Epidermal melanocyte (primary cell): ENCODE measurements at regions not wholly inside any gene's neighbourhood (a gene's known extent, or its start where the extent isn't known, plus 50 kb on each side); places are given as distances from the start of the nearest gene placed in this dataset.
A peak's percentile ranks its signal among the peaks of the same experiment; 100 is the strongest.

Experiments used
- DNase-seq: peaks from one replicate; pipeline ENCODE4 v3.0.0; 2011; ENCODE audit warnings: low spot score; ENCODE audit not compliant: insufficient read length

DNA sequence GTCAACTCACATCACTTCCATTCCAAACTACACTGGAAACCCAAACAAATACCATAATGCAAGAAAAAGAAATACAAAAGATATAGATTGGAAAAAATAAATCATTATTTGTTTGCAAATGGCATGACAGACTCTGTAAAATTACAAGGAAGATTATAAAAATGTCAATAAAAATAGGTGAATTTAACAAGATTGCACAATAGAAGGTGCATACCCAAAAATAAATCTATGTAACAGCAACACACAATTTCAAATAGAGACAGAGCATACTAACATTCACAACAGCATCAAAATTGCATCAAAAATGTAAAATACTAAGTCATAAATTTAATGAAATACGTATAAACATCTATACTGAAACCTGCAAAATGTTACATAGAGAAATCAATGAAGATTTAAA, 1140.0 kb upstream of the GJE1 start:
- DNase-seq = no peak

DNA sequence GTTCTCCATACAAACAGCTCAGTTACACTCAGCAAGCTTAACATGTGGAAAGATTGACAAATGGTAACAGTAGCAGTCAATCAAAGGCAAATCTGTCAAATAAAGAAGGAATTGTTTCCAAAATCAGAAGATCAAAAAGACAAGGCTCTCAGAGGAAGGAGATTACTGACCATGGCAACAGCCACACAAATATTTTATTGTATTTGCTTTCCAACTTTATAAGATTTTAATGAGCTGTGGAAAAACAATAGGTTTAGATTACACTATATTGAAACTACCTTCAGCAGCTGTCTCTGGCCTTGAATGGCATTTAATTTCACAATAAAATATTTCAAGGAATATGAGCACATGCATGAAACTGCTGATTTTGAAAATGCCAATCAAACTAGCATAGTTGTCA, 1143.9 kb upstream of the GJE1 start:
- DNase-seq = no peak

DNA sequence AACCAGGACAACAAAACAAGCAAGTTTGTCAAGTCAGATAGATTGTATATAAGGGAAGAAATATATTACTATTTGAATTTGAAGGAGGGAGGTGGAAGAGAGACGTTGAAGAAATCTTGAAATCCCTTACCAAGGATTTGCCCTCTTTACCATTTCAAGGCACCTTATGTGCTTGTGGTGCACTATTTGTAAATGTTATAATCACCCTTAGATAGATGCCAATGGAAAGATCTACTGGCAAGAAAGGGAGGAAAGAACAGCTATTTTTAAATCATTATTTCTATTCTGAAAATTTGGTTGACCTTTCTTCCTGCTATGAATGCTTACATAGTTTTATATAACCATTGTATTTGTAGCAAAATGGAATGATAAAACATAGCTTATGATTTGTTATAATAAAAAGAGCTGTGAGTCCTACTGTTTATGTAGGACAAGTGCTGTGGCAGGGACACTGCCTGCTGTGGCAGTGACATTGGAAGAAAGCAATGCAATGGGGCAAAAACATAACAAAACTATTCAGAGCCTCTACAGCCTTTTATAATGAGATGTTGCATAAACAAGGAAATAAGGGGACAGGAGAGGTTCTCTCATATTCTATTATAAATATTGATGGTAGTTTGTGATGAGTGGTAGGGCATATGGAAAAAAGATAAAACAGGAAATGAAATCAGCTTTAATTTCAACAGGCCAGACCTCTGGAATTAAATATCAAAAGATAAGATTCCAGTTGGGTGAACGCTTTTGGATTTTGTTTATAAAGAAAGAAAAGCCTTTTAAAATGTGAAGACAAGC, 1145.2 kb upstream of the GJE1 start:
- DNase-seq = no peak

DNA sequence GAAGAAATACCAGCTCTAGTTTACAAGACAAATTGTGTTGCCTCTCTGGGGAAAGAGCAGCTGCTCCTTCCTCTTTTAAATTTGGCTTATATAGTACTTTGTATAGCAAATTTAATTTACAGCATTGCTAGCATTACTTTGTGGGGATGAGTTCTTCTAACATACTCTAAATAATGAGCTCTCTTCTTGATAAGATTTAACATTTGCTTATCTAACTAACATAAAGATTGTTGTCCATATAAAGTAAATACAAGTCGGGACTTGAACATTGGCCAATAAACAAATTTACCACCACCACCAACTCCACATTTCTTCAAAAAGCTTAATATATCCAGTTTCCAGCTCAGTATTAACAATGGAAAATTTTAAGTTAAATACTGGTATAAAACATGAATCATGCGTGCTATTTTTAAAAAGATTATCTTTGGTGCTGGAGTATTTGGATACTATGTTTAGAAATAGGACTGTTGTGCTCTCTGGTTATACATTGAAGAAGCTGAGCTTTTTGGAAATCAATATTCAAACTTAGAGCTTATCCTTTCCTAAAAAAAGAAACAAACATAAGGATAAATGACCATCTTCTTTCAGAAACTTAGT, 1146.9 kb upstream of the GJE1 start:
- no peak for DNase-seq

DNA sequence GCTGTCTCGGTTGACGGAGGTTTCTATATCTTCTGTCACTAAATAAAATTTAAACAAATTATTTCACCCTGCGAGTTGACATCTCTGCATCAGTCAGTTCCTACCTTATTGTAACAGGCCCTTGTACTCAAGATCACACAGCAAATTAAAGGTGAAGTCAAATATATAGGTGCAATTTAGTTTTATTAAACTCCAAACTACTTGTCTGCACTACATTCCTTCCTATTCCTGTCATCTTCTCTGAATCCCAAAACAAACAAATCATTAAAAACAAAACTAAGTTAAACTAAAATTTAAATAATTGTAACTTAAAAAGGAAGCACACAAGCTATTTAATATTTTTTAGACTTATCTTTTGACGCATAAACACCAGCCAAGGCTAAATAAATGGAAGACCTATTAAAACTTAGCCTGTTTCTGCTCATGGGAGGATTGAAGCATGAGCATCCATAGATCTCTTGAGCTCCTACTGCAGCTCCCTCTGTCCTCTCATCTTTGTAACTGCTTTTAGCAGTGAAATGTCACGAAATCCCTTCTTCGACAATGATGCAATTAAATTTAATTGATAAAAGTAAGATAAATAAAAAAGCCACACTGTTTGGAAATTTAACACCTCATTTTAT, 1152.3 kb upstream of the GJE1 start:
- DNase-seq = no peak

DNA sequence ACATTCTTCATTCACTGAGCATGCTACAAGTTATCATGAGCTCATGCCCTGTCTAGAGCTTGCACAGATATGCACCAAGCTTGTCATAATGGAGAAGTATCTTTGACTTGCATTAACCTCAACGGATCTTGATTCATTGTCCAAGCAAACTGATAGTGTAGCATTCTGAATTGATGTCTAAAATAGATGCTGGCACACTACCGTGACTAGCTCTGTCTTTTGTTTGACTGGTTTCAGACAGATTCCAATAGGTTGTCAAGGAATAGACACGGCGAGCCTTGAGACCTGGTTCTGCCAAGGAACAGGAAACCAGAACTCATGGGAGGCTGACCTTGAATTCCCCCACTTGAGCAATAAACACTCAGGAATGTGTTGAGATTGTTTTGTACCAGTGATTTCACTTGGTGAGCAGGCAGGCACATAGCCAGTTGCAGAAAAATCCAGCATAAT, 1153.1 kb upstream of the GJE1 start:
- DNase-seq = no peak

DNA sequence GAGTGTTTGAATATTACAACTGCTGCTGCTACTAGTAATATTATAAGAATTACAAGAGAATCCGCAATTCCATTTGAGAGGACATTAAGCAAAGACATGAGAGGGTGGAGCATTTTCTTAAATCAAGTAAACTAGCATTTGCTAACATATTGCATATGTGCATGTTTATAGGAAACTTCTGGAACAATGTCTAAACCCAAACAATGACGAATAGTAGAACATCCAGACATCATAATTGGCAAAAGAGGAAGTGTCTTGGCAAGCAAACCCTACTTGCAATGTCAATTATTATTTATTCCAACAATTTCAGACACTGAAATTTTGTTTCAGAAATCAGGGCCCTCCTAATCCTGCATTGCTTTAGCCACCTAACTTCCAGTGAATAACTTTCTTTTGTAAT, 1155.3 kb upstream of the GJE1 start:
- DNase-seq = no peak

DNA sequence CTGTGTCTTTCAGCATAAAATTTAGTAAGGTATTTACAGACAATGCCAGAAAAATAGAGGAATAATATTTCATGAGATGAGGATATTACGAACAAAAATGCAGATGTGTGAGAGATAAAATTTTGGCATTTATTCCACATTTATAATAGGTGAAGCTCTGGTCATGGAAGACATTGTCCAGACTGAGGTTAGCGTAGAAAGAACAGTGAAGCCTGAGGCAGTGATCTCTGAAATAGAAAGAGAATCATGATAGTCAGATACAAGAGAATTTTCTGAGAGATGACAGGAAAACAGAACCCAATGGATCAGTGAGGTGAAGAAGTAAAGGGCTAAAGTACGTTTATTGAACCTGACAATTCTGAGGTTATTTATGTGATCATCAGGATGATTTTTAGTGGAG, 1155.9 kb upstream of the GJE1 start:
- no peak for DNase-seq

DNA sequence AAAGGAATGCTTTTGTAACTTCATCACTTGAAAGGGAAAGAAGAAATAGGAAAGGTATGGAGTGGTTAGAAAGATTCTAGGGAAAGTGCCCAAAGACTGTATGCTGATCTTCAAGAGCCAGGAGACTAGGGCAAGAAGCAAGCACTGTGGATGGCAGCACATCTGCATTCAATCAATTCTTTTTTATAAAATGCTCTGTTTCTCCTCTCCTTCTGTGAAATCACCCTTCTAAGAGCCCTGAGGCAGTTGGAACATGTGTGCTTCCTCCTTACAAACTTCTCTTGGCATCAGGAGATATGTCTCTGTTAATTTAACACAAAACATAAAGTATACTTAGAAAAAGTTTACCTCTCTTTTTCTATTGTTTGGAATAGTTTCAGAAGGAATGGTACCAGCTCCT, 1162.2 kb upstream of the GJE1 start:
- DNase-seq = peak; percentile 25

DNA sequence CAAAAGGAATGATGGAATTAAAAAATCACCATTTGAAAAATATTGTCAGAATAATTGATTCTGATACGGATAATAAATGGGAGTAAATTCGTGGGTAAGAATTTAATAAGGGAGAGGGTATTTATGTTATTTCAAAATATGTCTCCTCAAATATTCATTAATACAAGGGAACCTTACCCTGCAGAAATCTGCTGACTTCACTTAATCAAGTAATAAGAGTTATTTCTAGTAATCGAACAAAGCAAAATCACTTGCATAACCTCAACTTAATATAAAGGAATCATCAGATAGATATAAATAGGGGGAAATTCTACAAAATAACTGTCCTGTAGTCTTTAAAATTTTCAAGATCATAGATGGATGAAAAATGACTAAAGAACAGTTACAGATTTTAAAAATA, 1164.7 kb upstream of the GJE1 start:
- DNase-seq = no peak

DNA sequence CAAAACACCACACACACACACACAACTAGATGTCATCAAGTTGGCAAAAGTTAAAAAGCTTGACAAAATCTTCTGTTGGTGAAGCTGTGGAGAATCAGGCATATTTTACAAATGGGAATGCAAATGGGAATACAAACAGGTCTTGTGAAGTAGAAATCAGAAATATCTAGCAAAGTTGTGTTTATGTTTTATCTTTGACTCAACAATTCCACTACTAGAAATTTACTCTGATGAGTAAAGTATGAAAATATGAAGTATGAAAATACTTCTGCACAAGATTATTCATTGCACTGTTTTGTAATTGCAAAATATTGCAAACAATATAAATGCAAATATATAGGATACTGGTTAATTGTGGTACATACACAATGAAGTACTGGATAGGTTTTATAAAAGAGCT, 1166.0 kb upstream of the GJE1 start:
- no peak for DNase-seq

DNA sequence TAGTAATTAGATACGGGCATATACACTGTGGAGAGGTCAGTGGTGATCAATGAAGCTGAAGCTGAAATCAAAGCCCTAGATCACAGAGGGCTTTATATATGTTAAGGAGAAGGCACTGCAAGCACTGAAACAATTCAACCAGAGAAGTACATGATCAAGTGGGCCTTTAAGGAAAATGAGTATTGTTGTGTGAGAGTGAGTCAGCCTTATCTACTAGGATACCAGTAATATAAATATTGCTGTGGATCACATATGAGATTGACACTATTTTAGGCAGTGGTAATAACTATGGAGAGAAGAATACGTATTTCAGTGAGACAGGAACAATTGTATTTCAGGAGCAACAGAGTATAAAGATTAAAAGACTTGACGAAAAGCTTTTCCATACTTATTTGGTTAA, 1172.2 kb upstream of the GJE1 start:
- DNase-seq = no peak

DNA sequence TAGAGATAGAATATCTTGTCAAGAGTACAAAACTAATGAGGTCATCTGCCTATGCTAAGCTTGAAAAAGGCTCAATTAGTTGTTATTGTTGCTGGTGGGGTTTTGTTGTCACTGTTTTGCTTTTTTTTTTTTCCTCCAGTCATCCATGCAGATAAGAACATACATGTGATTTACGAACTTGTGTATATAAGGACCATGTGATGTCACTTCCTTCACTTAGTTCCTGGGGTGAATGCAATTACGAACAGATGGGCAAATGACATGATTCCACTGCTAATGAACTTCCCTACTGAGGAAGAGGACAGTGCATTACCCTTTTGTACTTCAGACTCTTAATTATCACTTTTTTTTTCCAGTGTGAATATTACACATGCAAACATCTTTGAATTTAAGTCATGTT, 1175.3 kb upstream of the GJE1 start:
- DNase-seq = no peak

DNA sequence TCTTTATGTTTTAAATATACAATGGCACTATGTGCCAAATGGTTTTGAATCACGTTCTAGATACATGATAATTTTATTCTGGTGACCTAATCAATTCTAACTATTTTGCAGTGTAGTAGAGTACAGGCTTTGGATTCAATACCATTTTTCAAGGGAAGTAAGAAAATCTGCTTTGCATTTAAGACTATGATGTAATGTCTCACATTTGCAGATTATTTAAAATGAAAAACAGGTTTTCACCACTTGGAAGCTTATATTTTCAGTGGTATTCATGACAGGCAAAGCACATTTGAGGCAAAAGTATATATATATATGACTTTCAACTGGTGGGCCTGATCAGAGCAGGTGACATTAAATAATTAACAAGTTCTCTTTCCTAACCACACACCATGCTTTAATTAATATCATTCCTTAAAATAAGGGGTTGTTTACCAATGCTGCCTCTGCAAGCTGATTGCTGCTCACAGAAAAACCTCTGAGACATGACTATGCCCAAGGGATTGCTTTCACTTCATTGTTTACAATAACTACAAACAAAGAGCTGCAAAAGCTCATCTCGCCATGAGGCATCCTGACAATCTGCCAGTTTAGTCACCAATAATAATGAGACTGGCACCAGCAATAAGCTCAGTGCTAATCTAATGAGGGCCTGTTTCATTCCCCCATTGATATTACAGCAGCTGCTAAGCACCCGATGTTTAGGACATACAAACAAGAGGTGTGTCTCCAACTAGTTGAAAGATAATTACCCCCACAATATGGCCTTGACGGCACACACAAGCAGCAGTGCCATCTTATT, 1176.0 kb upstream of the GJE1 start:
- DNase-seq = no peak

DNA sequence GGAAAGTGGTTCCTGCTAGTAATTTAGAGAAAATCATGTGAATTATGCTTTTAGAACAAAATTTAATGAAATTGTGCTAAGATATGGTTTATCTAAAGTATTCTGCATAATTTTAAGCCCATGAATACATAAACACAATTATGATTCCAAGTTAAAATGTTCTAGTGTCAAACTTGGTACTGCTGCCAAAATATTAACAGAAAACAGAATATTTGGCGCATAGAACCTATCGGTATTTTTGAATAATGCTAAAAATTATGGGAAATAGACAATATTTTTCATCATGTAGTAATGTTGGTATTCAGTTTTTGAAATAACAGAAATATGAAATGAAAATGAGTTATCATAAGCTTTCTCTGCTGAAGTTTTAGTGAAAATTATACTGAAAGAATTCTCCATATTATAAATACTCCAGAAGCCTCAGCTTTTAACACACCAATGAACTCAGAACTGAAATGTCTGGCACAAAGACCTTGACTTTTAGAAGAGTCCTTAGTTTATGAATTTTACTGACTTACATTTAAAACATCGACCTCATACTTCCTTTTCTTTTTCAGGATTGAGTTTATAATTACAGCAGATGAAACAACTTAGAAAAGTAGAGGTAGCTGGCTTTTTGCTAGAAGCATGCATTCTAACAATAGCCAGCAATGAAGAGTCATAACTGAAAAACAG, 1192.3 kb upstream of the GJE1 start:
- no peak for DNase-seq

DNA sequence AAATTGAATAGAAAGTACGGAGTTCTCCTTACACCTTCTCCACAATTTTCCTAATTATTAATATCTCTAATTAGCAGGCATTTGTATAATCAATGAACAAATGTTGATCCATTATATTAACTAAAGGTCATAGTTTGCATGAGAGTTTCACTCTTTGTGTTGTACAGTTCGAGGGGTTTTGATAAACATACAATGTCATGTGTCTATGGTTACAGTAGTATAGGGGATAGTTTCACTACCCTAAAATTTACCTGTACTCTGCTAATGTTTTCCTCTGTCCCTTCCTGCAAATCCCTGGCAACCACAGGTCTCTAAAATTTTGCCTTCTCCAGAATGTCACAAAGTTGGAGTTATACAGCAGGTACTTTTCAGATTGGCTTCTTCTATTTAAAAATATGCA, 1199.8 kb upstream of the GJE1 start:
- DNase-seq = no peak

DNA sequence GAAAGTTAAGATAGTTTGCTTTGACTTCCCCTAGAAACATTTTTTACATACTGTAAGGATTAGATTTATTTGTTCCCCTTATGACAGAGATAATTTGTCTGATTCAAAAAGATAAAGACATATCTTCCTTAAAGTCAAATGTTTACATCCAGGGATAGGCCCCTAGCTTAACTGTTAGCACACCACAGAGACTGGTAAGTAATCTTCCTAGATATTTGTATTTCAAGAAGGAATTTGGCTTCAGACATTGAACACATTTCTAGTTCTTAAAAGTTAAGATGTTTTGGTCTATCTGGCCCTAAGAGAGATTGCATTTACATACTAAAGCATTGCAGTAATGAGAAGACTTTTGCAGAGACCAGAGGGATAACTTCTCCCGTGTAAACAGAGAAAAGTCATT, 1201.1 kb upstream of the GJE1 start:
- no peak for DNase-seq

DNA sequence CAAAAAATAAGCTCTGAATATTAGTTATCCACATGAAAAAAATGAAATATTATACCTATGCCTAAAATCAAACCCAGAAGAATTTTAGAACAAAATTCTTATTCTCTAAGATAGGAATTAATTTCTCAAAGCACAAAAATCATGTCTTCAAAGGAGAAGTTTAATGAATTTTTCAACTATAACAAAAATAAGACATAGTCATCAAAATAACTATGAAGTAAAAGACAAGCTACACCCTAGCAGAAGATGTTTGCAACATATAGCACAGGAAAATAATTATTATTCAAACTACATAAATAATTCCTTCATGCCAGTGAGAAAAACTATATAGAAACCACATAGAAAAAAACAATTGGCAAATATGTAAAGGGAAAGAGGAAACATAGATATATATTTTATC, 1203.6 kb upstream of the GJE1 start:
- no peak for DNase-seq

DNA sequence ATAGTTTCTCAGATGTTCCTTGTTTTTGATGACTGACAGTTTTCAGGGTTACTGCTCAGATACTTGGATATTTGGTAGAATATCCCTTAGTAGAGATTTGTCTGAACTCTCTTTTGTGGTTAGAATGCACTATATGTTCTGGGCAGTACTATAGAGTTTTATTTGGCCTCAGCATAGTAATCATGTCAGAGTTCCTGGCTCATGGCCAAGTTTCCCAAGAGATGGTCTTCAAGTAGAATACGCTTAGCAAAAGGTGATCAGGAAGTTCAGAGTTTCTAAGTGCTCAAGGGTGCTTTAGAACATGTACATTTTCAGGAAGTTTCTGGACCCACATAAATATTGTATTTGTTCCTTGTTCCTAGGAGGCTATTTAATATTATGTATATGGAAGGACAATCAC, 1209.7 kb upstream of the GJE1 start:
- no peak for DNase-seq

DNA sequence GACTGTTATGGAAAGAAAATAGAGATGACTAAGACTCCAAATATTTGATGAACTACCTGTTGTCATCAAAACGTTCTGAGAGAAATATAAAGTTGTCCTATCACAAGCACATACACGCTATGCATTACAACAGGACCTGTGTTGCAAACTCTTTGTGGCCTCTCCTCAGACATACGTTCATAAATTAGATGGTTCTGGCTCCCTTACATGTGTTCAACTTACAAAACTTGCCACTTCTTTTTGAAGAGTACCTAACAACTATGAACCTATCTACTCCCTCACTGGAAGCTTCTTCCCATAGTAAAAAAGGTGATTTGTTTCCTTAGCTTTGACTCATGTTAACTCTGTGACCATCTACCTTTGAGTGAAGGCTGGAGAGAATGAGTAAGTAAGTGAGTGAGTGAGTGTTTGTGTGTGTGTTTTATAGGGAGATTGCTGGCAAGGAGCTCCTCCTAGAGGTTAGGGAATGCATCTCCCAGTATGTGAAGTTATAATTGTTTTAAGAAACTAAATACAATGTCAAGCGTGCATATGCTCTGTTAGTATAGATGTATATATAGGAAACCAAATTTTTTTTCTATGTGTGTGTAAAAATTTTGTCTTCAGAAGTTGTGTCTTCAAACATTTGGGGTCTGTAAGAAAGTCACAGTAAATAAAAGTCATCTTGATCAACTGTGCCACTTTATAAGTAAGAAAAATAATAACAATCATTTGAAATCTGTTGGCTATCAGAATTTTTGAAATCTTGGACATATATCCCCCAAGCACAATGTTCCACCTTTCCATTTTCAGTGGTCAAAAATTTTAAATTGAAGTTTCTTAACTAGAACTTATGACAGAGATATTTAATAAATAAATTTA, 1211.1 kb upstream of the GJE1 start:
- peak; percentile 17 for DNase-seq

DNA sequence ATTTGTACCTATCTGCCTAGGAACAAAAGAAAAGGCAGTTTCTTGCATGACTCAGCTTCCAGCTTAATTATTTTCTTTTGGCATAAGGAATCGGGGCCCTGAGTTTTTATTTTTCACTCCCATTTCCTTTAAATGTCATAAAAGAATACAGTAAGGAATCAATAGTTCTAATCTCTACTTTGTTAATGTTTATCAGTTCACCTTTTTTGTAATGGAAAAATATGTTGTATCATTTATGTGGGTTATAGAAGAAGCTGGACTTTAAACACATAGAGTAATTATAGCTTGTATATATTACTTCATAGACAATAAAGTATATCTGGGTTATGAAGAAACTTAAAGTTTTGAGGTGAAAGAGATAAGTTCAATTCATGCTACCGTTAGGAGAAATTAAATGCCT, 1214.8 kb upstream of the GJE1 start:
- no peak for DNase-seq
